ENCODE measurements at regions not wholly inside any gene's neighbourhood (a gene's known extent, or its start where the extent isn't known, plus 50 kb on each side); places are given as distances from the start of the nearest gene placed in this dataset.

DNA sequence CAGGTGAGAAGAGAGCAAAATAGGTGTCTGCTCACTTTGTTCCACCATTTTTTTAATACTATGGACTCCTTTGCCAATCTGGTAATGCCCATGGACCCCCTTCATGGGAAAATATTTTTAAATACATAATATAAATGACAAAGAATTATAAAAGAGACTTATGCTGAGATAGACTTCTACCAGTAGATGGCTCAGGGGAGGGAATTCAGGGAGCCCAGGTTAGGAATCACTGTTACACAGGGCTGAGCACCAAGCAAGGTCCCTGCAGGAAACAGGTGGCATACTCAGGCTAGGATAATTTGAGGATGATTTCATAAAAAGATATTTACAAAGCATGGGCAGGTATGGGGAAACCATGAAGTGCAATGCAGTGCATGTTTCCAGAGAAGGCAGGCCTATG lies 525.9 kb downstream of the FGF9 start:
- no peak for DNase-seq

DNA sequence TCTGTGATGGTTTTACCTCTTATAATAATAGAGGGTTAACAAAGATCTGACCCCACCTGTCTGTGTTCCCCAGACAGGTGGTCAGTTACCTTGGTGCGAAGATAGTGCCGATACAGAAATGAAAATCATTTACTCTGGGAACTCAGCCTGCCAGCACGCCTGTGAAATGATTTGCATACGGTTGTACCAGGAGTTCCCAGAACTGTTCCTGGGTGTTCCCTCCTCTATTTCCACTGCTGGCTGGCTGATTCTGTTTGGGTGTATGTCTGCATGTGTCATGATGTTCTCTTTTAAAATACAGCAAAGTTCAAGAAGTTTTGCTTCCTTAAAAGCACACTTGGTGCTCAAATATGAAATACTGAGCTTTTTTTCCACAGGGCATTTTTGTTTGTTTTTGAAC lies 527.1 kb downstream of the FGF9 start:
- peak; percentile 25 for DNase-seq

GRCh38 chr13:22198641-22199217 lies 527.9 kb downstream of the FGF9 start:
- DNase-seq, result no peak

- no peak for DNase-seq
Observed at GRCh38 chr13:22200440-22200839, 529.6 kb downstream of the FGF9 start.

GRCh38 chr13:22201375-22201925 lies 530.6 kb downstream of the FGF9 start:
- no peak for DNase-seq

GRCh38 chr13:22210134-22210930 lies 539.5 kb downstream of the FGF9 start:
- DNase-seq, result no peak

DNA sequence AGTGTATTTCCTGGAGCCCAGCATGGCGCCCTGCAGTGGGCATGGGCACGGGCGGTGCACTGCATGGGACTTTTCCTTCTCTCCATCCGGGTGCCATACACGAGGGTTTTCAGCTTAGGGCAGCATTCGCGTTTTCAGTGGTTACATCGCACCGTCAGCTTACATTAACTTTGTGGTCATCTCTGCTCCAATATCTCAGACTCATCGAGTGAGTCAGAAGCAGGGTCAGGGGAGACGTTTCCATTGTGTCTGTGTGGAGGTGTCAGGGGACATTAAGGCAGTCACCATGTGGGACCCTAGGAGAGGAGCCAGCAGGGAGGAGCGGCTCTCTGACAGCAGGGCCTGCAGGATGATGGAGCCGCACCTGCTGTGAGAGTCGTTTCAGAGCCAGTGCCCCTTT lies 541.0 kb downstream of the FGF9 start:
- DNase-seq, result no peak

DNA sequence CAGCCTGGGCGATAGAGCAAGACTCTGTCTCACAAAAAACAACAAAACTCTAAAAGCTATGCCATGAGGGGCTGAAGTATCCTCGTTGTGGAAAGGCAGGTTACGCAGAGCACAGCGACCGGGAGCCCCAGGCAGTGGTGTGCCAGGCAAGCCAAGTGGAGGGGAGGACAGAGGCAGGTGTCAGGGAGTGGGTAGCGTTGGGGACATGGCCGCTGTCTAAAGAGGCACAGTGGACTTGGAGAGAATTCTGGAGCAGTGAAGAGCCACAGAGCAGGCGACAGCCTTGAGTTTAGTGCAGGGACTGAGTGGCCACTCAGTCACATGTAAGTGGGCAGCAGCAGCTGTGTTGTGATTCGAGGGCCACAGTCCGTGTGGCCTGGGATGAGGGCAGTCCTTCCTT lies 541.7 kb downstream of the FGF9 start:
- DNase-seq, result no peak

- DNase-seq, result no peak
Observed at GRCh38 chr13:22214184-22214583, 543.3 kb downstream of the FGF9 start.

DNA sequence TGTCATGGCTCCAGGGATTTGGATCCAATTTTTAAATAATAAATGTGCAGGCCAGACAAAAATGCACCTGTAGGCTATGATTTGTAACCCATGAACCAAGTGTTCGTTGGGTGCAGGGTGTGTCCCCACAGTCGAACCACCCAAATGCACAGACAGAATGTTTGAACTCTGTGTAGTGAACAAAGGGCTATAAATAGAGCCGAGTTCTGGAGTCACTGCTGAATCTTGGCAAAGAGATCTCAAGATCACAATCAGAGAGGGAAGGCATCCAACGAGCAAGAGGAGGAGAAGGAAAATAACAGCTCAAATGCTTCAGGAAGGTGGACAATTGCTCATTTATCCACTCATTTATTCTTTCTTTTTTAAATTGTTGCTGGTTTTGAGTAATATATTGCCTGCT lies 547.9 kb downstream of the FGF9 start:
- DNase-seq, result no peak

DNA sequence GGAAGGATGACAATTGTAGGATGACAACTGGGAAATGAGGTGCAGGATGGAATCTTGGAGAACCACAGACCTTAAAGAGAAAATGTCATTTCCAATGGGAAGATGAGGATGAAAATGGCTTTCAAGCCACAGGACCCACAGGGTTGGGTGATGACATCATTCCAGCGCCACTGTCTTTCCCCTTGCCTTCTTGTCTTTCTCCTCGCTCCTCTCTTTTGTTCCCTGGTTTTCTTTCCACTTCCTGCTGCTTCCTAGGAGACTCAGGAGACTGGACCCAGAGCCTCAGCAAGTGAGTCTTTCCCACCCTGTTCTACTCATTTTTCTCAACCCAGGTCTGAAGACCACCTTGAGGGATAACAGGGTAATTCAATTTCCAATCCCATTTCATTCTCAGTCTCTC lies 548.8 kb downstream of the FGF9 start:
- DNase-seq, result no peak

DNA sequence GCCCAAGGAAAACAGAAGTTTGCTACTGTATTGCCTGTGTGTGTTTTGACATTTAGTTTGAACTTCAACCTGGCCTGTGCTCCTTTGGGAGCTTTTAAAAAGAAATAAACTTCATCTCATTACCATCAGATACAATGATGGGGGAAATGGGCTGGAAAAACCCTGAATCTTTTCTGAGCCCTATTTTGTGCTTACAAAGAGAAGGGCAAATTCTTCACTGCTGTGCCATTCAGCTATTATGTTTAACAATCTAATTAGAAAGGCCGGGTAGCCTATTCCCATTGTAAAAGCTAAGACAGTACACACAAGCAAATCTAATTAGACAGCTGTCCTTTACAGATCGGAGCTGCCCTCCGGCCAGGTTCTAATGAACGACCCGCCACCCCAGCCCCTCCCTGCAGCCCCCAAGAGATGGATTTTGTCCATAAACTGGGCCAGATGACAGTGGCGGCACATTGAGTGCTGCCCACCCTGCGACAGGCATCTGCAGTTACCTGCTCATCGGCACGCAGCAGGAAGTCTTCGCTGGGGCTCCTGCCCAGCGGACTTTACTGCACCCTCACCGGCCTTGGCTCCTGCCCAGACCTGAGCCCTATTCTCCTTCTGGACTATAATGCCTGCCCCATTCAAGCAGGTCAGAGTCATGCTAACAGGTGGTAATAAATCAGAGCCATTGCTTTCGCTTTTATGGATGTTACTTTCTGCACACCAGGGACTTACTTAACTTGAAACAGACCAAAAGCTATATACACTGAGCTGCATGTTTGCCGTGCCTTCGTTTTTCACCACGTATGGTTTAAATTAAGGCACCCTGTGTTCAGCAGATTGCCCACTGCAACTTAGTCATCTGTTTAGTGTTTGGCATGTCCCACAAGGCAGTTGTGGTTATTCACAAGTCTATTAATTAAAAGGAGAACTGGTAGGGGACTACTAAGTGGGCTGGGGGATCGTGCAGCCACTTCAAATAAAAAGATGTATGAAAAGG lies 549.6 kb downstream of the FGF9 start:
- DNase-seq, result peak; percentile 99

DNA sequence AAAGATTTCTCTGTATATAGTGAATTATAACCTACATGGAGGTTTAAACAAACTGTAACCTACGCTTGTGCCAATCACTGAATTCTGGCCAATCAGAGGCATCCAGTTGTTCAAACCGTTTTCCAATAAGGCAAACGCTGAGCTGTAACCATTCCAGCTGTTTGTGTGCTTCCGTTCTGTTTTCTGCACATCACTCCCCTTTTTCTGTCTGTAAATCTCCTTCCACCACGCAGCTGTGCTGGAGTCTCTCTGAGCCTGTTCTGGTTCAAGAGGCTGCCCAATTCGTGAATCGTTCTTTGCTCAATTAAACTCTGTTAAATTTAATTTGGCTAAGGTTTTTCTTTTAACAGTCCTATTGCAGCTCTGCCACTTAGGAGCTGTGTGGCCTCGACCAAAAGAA lies 552.5 kb downstream of the FGF9 start:
- DNase-seq, result no peak

- DNase-seq, result no peak
Observed at GRCh38 chr13:22226086-22226485, 555.2 kb downstream of the FGF9 start.

GRCh38 chr13:22227895-22228294 lies 557.0 kb downstream of the FGF9 start:
- DNase-seq, result no peak

DNA sequence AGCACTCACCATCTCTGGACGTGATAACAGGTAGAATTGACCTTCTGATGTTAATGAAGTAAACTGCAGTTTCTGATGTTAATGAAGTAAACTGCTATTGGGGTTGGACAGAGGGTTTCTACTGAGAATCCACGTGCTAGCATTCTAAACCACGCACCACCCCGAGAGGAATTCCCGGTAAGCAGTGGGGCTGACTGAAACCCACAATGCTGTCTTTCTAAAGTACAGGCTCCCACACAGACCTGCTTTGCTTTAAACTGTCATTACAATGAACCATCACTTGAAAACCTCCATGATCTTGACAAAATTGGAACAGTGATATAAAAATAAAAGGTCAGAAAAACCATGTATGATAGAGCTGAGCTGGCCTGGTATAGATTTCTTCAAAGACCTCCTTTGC lies 559.0 kb downstream of the FGF9 start:
- no peak for DNase-seq

DNA sequence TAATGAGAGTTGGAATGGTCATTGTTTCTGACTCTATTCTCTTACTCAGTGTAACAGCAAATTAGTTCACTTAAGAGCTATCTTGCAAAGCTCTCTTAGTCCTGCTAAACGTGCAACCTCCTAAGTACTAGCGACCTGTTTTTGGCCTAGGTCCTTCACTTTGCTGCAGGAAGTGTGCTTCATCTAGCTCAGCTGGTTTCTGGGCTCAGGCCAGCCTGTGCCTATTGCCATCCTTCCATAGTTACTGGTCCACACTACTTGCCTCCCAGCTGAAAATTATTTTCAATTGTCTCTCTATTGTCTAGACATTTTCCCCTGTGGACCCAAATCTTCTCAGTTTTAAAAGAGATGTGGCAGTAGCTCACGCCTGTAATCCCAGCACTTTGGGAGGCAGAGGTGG lies 561.3 kb downstream of the FGF9 start:
- DNase-seq, result no peak

GRCh38 chr13:22235285-22235949 lies 564.5 kb downstream of the FGF9 start:
- peak; percentile 88 for DNase-seq

DNA sequence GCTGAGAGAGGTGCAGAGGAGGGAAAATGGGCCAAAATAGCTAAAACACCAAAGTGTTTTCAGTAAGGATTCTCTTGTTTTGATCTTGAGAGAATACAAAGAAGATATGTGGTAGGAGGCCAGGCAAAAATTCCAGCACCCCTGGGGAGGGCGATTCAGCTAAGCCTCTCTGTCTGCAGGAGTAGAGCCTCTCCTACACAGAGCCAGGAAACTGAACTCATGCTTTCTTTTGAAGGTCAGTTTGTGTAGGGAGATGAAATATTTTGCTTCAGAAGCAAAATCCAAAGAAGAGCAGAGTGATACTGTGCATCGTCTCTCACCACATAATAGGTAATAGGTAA lies 565.0 kb downstream of the FGF9 start:
- no peak for DNase-seq

DNA sequence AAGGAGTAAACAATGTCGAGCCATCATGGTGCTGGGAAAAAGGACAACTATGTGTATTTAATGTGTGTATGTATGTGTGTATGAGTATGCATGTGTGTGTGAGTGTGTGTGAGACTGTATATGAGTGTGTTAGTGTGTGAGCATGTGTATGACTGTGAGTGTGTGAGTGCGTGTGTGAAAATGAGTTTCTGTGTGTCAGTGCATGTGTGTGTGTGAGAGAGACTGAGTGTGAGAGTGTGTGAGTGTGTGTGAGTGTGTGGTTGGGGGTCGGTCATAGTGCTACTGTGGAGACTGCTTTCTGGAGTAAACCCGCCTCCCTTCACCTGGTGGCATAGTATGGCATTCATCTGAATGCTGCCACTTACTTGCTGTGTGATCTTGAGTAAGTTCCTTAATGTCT lies 567.4 kb downstream of the FGF9 start:
- DNase-seq, result no peak

- no peak for DNase-seq
Observed at GRCh38 chr13:22240716-22241115, 569.8 kb downstream of the FGF9 start.

DNA sequence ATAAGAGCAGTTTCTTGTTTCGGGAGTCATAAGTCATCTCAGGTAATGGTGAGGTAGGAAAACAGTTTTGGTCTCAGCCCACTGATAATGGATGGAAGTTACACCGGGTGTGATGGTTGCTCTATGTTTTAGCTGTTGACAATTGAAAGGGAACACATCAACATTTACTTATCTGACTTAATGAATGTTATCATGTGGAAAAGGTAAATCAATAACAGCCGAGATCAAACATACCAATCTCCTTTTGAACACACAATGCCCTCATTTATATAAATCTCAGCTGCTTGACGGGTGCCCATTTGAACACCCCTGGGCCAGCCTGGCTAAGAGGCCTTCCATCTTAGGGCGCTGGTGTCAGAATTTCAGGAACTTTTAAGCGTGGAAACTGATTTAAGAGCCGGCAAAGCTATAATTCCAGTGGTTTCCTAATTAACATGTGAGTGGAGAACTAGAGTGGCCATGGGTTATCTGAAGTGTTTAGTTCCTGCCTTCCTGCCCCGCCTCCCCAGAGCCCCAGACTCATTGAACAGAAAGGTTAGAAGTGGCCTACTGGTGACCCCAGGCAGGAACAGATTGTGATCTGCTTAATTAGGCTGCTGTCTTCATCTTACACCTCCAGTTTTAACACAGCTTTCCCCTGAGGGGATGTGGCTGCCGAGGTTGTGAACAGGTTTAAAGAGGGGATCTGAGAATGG lies 572.7 kb downstream of the FGF9 start:
- peak; percentile 79 for DNase-seq

Data from NCI-H748 treated with DMSO at 0.1 percent for 48 hours (cell line).